SHP77 (cell line): ENCODE measurements at regions not wholly inside any gene's neighbourhood (a gene's known extent, or its start where the extent isn't known, plus 50 kb on each side); places are given as distances from the start of the nearest gene placed in this dataset.

Experiments used
- DNase-seq, 2 experiments: peaks; one replicate each; lab custom pipeline; 2025; lab: John Stamatoyannopoulos, UW

DNA sequence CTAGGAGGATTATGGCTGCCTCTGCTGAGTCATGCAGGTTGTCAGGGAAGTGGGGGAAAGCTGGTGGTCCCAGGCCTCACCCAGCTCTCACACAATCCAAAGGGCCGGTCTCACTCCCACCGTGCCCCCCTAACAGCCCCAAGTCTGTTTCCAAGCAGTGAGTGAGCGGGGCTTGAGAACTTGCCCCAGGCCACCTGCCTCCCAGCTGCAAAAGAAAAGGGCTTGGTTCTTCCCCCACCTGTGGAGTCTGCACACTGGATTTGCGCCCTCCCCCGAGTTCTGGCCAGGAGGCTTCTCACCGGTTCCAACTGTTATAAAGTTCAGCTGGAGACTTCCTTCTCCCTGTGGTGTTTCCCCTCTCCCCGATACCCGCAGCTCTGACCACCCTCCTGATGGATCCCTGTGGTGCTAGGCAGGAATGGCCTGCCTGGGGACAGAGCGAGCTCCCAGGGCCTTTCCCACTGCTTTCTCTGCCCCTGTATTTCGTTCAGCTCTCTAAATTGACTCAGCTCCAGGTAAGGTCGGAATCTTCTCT, 222.3 kb downstream of the BARHL2 start:
- DNase-seq, result no peak

DNA sequence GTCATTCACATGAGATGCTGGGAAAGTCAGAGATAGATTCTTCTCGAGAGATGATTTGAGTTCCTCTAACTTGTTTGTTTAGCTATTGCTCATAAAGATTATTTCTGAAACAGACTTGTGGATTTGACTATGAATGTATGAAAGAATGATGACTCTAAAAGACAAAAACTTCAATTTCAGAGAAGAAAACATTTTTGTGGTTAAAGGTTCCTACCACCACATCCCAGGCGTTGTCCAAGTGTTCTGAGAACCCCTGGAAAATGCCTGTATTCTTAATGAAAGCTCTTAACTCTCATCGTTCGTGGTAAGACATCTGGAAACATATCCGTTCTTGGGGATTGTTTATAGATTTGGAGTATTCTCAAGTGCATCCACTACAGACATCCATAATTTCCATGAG, 228.7 kb downstream of the BARHL2 start:
- no peak for DNase-seq

DNA sequence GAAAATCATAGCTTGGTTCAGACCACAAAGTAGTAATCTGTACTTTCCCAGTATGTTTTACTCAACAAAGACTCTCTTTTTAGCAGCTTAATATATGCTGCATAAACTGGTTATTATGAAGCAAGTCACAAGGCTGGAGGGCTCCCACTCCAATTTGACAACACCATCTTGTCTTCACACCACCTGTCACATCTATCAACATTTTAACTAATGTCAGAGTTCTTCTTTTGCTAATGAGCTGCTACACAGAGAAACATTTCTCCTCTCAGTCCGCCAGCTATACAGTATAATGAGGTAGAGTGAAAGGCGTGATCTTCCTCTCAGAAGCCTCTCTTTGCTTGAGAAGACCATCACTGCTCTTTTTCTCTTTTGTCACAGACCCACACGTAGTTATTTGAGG, 230.1 kb downstream of the BARHL2 start:
- no peak for DNase-seq

DNA sequence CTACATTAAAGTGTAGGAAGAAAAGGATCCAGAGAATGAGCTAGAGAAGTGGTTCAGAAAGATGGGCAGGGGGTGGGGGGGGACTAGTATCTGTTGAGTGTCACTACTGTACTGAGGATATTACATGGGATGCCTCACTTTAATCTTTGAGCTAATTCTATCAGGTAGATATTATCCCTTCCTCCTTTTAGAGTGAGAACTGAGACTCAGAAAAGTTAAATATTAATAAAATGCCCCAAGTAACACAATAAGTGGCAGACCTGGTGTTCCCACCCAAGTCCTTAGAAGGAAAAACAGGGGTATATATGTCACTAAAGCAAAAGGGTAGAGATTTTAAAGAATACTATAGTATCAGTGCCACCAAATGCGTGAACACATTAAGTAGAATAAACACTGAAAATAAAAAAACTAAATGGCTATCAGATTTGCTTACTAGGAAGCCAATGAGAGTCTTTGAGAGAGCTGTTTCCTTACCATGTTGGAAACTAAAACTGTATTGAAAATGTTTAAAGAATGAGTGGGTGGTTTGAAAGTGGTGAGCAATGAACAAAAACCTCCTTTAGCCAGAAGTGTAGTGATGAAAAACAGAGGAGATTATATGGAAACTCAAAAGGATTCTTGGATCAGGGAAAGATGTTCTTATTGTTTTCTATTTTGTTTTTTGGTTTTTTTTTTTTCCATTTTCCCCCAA, 230.8 kb downstream of the BARHL2 start:
- DNase-seq, result no peak

DNA sequence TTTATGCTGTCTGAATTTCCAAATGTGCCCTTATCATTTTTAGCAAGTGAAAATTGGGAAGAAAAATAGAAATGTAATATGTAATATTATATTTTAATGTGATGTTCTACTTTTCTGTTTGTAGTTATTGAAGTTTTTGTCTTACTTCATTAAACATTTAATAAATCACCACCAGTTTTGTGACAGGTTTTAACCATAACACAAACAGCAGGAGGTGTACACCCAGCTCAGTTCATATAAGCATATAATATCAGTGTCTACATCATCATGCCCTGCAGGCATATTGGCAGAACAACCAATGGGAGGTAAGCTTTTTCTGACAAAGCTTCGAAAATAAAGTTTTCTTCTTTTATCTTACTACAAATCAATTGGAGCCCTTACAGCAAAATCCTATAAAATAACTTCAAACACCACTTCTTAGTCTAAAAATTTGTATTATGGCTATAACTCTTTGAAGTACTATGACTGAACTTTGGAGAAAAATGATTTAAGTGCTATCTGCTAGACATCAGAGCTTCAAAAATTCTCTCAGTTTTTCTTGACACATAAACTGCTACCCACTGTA, 236.7 kb downstream of the BARHL2 start:
- DNase-seq, result no peak

DNA sequence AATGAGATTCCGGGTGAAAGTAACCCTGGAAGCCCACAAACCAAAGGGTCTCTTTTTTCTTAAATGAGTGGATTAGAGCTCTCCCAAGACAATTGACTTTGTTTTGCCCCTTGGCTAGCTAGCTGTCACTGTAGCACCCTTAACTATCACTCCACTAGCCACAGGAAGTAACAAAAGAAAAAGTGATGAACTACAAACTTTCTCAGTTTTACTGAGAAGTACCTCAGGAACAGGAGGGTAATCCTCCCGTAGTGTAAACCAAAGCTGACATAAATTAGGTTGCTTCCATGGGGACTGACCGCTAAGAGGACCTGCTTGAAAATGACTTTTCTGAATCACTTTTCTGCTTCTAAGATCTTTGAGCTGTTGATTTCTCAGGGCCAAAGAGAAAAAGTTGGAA, 240.1 kb downstream of the BARHL2 start:
- no peak for DNase-seq

DNA sequence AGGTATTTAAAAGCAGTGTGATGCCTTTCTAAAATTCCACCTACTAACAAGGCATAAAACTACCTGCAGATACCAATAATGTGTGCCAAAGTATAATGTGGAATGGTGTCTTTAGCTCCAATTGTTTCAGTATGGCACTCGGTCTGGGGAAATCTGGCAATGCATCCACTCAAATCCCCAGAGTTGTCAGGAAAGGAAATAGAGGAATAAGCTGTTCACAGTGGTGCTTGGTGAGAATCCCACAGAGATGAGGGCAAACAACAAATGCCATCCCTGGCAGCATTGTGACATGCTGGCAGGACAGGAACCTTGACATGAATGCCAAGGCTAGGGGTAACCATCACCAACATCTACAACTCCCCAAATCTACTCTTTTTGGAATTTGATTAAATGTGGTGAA, 240.7 kb downstream of the BARHL2 start:
- DNase-seq, result no peak

DNA sequence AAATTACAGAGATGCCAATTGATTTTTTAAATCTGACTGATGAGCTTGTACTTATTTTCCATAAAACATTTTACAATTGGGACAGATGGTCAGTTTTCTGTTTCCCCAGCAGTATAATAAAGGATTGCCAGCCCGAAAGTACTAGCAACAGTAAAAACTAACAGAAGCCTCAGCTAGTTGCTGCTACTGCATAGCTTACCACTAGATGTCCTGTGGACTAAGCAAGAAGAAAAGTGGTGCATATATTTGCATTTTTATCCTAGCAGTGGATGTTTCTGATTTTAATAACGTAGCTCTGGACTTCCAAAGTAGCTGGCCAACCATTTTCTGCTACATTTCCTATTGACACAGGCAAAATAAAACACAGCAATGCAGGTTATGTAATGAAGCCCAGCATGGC, 241.5 kb downstream of the BARHL2 start:
- DNase-seq, result no peak

DNA sequence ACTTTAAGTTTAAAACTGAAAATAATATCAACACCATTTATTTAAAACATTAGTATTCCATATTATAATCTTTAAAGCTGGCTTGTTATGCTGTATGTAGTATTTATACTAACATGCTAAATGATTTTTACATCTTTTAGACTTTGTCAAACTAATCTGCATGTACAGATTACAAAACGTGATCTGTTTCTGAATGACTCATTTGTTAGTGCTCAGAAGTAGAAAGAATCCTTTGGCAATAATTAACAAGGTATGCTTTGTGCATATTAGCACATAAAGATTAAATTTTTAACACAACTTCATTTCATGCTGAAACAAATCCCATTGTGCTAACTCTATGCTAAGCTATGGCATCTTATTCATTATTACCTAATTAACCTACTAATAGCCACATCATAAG, 242.4 kb downstream of the BARHL2 start:
- DNase-seq, result no peak

DNA sequence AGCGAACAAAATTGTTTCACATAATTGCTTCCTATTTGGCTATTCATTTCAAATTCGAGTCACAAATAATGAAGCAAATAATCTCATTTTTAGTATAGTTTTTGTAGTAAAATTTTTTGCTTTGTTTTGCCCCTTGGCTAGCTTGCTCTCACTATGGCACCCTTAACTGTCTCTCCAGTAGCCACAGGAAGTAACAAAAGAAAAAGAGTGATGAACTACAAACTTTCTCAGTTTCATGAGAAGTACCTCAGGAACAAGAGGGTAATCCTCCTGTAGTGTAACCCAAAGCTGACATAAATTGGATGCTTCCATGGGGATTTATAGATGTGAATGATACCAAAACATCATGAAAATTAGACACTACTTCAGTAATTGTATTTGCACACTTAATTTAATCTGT, 242.9 kb downstream of the BARHL2 start:
- no peak for DNase-seq

DNA sequence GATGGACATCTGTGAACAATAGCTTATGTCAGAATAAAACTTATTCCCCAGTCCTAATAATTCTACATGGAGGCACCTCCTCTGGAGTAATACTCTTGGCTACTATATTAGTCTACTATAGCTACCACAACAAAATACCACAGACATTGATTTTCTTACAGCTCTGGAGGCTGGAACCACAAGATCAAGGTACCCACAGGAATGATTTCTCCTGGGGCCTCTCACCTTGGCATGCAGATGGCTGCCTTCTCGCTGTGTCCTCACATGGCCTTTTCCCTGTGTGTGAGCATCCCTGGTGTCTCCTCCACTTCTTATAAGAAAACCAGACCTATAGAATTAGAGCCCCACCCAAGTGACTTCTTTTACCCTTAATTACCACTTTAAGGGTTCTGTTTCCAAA, 244.3 kb downstream of the BARHL2 start:
- DNase-seq, result no peak

DNA sequence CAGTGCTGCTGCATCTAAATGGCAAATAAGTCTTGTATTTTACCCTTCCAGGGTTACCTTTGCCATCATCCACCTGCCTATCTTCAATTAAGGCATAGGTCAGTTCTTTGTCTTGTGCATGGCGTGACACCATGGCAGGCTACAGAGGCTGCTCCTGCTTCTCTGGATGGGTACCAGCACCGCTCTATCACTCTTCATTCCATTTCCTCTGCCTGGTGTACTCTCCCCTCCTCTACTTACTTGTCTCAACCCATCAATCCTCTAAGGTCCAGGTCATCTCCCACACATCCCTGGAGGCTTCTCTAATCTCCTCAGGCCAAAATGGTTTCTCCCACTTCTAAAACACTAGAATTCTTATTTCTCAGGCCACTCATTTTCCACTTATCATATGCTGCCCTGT, 257.5 kb downstream of the BARHL2 start:
- DNase-seq, result no peak

DNA sequence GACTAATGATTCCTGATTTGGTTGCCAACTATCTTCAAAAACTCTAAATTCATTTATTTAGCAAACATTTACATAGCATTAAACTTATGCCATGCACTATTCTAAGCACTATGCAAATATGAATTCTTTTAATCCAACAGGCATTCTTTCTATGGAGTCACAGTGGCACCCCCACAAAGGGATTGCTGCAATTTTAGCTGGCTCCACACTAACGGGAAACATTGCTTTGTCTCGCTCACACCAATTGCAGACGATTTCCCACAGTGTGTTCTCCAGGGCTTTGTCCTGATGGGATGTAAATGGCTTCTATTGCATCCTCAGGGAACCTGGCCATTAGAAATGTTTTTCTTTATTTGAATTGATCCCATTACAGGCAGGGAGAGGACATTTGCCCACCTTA, 259.1 kb downstream of the BARHL2 start:
- no peak for DNase-seq

DNA sequence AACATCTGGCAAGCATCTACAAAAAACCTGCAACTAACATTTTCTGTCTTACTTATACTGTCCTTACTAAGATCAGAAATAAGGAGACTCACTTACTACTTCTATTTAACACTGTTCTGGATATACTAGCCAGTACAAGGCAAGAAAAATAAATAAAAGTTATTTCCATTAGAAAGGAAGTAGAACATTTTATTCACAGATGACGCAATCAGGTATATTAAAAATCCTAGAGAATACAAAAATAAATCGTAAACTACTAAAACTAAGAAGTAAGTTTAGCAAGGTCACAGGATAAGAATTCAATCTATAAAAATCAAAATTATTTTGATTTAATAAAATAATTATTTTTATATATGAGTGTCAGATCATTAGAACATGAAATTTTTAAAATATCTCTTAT, 264.6 kb downstream of the BARHL2 start:
- no peak for DNase-seq

DNA sequence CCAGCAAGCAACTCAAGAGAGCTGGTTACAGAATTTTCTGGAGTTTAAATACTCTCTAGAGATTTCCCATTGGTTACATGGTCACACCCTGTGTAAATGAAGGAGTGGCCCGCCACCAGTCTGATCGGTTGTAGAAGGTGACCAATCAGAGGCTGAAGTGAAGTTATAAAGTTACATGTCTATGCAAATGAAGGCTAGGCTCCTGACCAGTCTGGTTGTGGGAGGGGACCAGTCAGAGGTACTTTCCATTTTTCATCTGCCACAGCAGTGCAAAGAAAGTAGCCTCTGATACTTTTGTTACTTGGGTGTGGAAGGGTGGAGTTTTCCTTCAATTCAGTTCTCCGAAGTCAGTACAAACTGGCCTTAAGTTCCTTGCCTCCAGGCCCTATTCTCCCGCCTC, 273.7 kb downstream of the BARHL2 start:
- DNase-seq, result no peak

DNA sequence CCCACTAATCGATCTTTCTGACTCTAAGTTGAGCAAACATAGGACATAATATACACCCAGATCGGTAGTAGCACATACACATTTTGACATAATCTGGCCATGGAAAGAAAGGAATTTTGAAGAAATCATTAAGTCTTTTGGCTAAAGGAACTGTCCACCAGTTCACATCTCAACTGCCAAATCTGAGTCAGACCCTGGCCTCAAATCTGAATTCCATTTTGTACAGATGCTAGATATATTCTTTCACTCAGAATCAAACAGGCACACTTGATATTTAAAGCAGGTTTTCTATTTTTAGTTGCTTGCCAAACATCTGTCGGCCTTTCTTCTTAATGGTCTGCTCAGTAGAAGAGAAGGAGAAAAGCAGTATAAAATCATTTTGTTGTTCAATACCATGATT, 281.8 kb downstream of the BARHL2 start:
- no peak for DNase-seq

DNA sequence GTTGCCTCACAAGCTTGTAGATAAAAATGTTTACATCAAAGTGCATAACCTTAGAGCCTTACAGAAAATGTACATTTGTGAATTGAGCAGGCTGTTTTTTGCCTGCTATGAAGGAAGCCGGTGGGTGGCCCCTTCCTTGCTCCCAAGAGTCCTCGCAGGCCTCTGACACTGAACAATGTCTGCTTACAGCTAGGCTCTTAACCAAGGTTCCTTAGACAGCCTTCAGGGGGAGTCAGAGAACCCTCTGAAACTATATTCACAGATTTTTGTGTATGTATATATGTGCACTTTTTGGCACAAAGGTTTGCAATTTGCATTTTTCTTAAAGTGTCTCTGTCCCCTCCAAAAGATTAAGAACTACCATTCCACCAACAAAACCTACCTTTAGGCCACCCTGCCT, 282.6 kb downstream of the BARHL2 start:
- DNase-seq, result no peak

DNA sequence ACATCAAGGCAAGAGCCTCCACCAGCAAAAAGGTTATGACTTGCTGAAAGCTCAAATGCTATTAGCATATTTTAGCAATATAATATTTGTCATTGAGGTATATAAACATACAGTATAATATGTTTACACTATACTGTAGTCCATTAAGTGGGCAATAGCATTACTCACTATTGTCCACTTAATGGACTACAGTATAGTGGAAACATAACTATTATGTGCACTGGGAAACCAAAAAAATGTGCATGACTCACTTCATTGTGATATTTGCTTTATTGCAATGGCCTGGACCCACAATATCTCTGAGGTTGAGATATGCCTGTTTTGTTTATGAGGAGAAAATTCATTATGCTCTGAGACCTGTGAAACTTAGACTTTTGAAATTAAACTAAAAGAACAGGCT, 300.0 kb downstream of the BARHL2 start:
- DNase-seq, result no peak

DNA sequence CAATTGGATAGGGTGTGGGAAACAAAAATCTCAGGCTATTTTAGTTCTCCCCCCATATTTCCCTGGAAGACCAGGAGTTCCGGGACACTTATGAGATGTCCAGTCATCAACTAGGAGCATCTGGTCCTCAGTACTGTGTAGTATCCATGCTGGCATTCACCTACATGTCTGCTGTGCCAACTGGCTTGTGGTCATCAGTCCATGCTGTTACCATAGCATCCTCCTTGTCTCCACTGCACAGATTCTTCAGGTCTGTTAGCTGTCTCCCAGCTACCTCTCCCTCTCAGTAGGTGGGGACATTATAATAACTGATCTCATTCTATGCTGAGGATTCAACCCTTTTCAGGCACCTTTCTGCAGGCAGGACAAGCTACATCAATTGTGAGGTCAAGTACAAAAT, 302.9 kb downstream of the BARHL2 start:
- DNase-seq, result no peak

DNA sequence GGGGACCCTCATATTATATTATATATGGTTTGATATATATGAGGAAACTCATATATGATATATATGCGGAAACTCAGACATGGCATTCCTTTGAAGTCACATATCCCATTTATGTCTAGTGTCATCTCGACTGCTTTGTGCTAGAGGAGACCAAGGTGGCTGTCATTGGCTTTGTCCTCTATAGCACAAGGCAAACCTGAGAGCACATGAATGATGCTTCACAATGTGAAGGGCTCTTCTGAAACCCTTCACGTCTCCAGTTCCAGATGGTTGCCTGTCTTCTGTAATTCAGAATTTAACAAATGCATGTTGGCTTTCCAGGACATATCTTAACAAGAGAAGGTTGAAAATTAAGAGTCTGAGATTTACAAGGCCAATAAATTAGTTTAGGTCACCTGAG, 303.6 kb downstream of the BARHL2 start:
- DNase-seq, result no peak

DNA sequence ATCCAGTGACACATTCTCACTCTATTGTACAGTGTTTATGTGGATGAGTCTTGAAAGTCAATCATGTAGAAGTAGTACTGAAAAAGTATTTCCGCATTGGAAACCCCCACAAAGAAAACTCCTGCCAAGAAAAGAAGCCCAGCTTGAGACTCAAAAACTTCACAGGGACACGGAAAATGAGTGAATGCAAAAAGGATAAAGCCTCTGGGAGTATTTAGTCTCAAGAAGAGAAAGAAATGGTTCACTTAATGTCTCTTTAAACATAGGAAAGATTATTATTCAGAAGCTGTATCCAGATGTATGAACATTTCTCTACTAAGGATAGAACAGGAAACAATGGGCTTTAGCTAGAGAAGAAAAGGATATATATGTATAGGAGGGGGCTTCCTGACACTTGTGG, 304.5 kb downstream of the BARHL2 start:
- no peak for DNase-seq

DNA sequence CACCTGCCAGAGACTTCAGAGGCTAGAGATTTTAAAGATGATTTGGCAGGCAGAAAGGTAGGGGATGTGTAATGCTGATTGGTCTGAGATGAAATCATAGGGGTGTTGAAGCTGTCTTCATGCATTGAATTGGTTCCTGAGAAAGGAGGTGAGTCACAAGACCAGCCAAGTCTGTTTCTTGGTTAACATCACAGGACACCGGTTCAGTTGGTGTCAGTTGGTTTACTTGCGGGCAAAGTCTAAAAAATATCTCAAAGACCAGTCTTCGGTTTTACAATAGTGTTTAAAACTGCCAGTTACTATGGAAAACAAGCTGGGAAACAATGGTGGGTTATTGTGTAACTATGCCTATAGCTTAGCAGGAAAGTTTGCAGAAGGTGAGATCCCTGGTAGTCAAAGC, 305.9 kb downstream of the BARHL2 start:
- no peak for DNase-seq

DNA sequence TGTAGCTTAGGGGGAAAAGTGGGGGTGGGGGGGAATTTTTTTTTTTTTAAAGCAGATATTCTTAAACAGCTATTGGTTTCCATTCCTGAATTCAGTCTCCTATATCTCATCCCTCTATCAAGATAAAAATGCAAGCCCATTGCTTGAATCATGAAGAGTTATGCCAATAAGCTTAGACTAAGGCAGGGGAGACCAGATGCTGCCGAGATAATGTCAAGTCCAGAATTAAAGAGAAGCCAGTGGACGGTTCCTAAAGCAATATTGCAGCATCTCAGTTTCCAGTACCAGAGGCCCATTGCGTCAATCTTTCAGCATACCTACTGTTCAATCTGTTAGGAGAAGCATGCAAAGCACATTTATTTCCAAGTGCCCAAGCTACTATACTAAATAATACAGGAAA, 309.4 kb downstream of the BARHL2 start:
- DNase-seq, result no peak

DNA sequence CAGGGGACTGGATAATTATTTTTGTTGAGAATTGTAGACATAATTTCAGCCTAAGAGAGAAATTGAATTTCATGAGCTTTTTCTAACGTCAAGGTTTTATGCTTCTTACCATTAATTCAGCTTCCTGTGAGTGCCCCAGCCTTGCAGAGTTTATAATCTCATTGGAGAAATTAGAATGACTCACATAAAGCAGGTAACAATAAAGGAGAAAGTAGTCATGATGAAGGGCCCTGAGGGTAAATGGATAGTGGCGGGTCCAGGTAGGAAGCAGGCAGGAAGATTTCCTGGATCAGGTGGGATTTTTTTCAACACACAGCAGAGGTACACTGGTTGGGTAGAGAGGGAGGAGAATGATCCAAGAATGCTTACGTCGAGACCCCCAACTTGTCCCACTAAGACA, 311.4 kb downstream of the BARHL2 start:
- DNase-seq, result no peak
